ENCODE measurements at regions not wholly inside any gene's neighbourhood (a gene's known extent, or its start where the extent isn't known, plus 50 kb on each side); places are given as distances from the start of the nearest gene placed in this dataset.

DNA sequence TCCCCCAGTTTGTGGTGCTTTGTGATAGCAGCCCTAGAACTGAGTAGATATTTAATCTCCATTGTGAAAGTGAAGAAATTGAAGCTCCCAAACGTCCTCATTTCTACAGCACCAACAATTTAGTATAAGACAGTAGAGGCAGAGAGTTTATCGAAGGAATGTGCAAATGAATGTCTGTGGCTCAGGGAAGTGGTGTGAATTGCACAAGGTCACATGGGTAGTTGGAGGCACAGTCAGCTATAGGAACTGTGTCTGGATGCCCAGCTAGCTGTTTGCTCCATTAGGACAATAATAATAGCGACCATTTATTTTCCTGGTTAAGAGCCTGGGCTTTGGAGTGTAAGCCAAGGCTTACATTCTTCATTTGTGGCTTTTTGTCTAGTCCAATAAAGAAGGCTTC, 144.4 kb upstream of the USP24 start:
- no peak for DNase-seq (ENCODE audit: low read depth in 1 of 2, low spot score in 2 of 2)
- H3K23ac ChIP-seq (ENCODE audit: insufficient read length) = no peak overlapping the region
- TF ChIP-seq FOSL1 (IDR thresholded peaks at IDR 0.05; ENCODE audit: insufficient read depth, low read depth, low read length) (no peak), BACH1 (IDR thresholded peaks at IDR 0.05; ENCODE audit: low read length) (no peak), CBX5 (IDR thresholded peaks at IDR 0.05; ENCODE audit: low read depth, low read length) (no peak), YY1 (IDR thresholded peaks at IDR 0.05; ENCODE audit: low read depth, low read length) (no peak), KDM4A (IDR thresholded peaks at IDR 0.05; ENCODE audit: low read depth, low read length, severe bottlenecking) (no peak), KDM5A (IDR thresholded peaks at IDR 0.05; ENCODE audit: low read length) (no peak), CREB1 (IDR thresholded peaks at IDR 0.05) (no peak), SP2 (IDR thresholded peaks at IDR 0.05; ENCODE audit: low read length) (no peak), RFX5 (IDR thresholded peaks at IDR 0.05; ENCODE audit: borderline replicate concordance, low read depth, low read length) (no peak)
- TF ChIP-seq, protein P1, sequence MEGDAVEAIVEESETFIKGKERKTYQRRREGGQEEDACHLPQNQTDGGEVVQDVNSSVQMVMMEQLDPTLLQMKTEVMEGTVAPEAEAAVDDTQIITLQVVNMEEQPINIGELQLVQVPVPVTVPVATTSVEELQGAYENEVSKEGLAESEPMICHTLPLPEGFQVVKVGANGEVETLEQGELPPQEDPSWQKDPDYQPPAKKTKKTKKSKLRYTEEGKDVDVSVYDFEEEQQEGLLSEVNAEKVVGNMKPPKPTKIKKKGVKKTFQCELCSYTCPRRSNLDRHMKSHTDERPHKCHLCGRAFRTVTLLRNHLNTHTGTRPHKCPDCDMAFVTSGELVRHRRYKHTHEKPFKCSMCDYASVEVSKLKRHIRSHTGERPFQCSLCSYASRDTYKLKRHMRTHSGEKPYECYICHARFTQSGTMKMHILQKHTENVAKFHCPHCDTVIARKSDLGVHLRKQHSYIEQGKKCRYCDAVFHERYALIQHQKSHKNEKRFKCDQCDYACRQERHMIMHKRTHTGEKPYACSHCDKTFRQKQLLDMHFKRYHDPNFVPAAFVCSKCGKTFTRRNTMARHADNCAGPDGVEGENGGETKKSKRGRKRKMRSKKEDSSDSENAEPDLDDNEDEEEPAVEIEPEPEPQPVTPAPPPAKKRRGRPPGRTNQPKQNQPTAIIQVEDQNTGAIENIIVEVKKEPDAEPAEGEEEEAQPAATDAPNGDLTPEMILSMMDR (IDR thresholded peaks at IDR 0.05; ENCODE audit: control extremely low read depth in 1 of 3, insufficient read depth in 1 of 3, low read depth in 1 of 3, low read length in 3 of 3) = no peak
- TF ChIP-seq, protein P2, sequence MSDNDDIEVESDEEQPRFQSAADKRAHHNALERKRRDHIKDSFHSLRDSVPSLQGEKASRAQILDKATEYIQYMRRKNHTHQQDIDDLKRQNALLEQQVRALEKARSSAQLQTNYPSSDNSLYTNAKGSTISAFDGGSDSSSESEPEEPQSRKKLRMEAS (IDR thresholded peaks at IDR 0.05) = no peak
- TF ChIP-seq, protein P3, sequence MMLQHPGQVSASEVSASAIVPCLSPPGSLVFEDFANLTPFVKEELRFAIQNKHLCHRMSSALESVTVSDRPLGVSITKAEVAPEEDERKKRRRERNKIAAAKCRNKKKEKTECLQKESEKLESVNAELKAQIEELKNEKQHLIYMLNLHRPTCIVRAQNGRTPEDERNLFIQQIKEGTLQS (IDR thresholded peaks at IDR 0.05; ENCODE audit: insufficient read depth, low read depth, low read length) = no peak

More for the DNA sequence above, 144.4 kb upstream of the USP24 start:
- no peak overlapping the region for H2BK15ac ChIP-seq (ENCODE audit: low read length)
- H3K27ac ChIP-seq (ENCODE audit: low read depth, low read length) = no peak overlapping the region
- H3K23me2 ChIP-seq (ENCODE audit: low read depth, low read length) = no peaks in the 10 kb centered on the region
- ChIA-PET CTCF (ENCODE audit: partially characterized antibody) (interaction anchor here (1.1 to 8.7 kb wide), 5 partner anchors 8 to 75 kb away, joined by 3 to 50 read pairs (median 6); no protein-coding TSS in a partner anchor), POLR2A (ENCODE audit: partially characterized antibody) (no interaction called here)
- H3K9ac ChIP-seq (replicated peaks in 1 of 4; ENCODE audit: extremely low read depth in 1 of 4, low read depth in 3 of 4, low read length in 3 of 4) = no peak overlapping the region
- no peak overlapping the region for H3K4me2 ChIP-seq (ENCODE audit: insufficient read depth in 1 of 2, low read depth in 2 of 2, low read length in 2 of 2)
- H2AK5ac ChIP-seq (ENCODE audit: low read depth, low read length) = no peak overlapping the region
- H2BK5ac ChIP-seq (ENCODE audit: low read depth, low read length) = no peak overlapping the region
- no peak overlapping the region for H4K8ac ChIP-seq (ENCODE audit: extremely low read depth, insufficient read depth, low read length)
- H4K91ac ChIP-seq (replicated peaks; ENCODE audit: insufficient read length, low read length) = no peak overlapping the region
- no peak overlapping the region for H3K4ac ChIP-seq (replicated peaks; ENCODE audit: insufficient read length, low read depth, low read length)
- 83% methylated on average over 3 of the region's 3 CpGs; no CpG with 5 or more reads in 1 of the 2 experiments for WGBS, 2 experiments (ENCODE audit: extremely low coverage in 1 of 2, insufficient coverage in 1 of 2, insufficient read length in 1 of 2, insufficient replicate concordance in 2 of 2, low coverage in 1 of 2, low lambda C conversion rate in 2 of 2, missing lambda C conversion rate in 1 of 2)
- no peak overlapping the region for H2BK120ac ChIP-seq (replicated peaks; ENCODE audit: low read depth, low read length)
- H3K79me2 ChIP-seq (ENCODE audit: control insufficient read depth in 1 of 2, insufficient read depth in 2 of 2, low read length in 2 of 2) = no peaks in the 10 kb centered on the region
- H4K5ac ChIP-seq (ENCODE audit: insufficient read length, low read depth, low read length) = no peak overlapping the region
- H4K20me1 ChIP-seq (replicated peaks in 1 of 2; ENCODE audit: control insufficient read depth in 1 of 2, insufficient read depth in 2 of 2, low read length in 2 of 2) = no peaks in the 10 kb centered on the region
- no peak overlapping the region for H2AFZ ChIP-seq (ENCODE audit: low read length)
- no peak overlapping the region for H3K4me3 ChIP-seq (ENCODE audit: extremely low read depth in 1 of 4, insufficient read depth in 2 of 4, low read depth in 3 of 4, low read length in 4 of 4)
- H3K79me1 ChIP-seq (ENCODE audit: low read depth, low read length) = no peaks in the 10 kb centered on the region
- H3K18ac ChIP-seq (ENCODE audit: extremely low read depth, low read length) = no peak overlapping the region
- H2BK12ac ChIP-seq (ENCODE audit: low read depth, low read length) = no peak overlapping the region
- no peak for FAIRE-seq
- H3K4me1 ChIP-seq (replicated peaks in 1 of 4; ENCODE audit: control insufficient read depth in 3 of 4, insufficient read depth in 4 of 4, low read length in 3 of 4) = no peaks in the 10 kb centered on the region
- no peak overlapping the region for H3K56ac ChIP-seq (replicated peaks; ENCODE audit: insufficient read length, low read depth, low read length)
- no peaks in the 10 kb centered on the region for H3K27me3 ChIP-seq (replicated peaks in 1 of 4; ENCODE audit: control insufficient read depth in 3 of 4, extremely low read depth in 1 of 4, insufficient read depth in 3 of 4, low read length in 3 of 4)
- H3K14ac ChIP-seq (ENCODE audit: insufficient read length) = no peak overlapping the region
- no peak overlapping the region for H2BK20ac ChIP-seq (ENCODE audit: low read length)
- no peaks in the 10 kb centered on the region for H3K36me3 ChIP-seq (ENCODE audit: control insufficient read depth in 2 of 4, insufficient read depth in 4 of 4, low read length in 3 of 4)
- H3K9me3 ChIP-seq (ENCODE audit: insufficient read depth in 2 of 2, low read depth in 1 of 2, low read length in 1 of 2) = no peaks in the 10 kb centered on the region
